IMR-90 (cell line): ENCODE measurements at regions not wholly inside any gene's neighbourhood (a gene's known extent, or its start where the extent isn't known, plus 50 kb on each side); places are given as distances from the start of the nearest gene placed in this dataset.

Source experiments
- ATAC-seq: fragments of 200-7000 bp; cut with Tn5 transposase; 2 replicates; pipeline ENCODE4 v1.9.1; 2020; ENCODE audit warnings: low read depth, mild to moderate bottlenecking, moderate library complexity
- BruUV-seq: library from RNA; stranded (reverse); fragments of 400-500 nt; replicated peaks from 2 replicates; lab custom pipeline; 2021; lab: Mats Ljungman, UMichigan
- CTCF ChIA-PET: fragments of 300-600 bp; formaldehyde crosslinking; extraction: SDS; loops from one replicate; lab custom pipeline; 2021; ENCODE audit warnings: antibody characterized with exemption; lab: Yijun Ruan, JAX
- POLR2A ChIA-PET: fragments of 300-600 bp; sonication (Branson Sonifier 250); formaldehyde crosslinking; loops from one replicate; lab custom pipeline; 2022; ENCODE audit warnings: antibody characterized with exemption; ENCODE audit not compliant: unreplicated experiment; lab: Charles Lee
- DNase-seq: peaks from one replicate; pipeline ENCODE4 v3.0.0; 2013
- H2AFZ ChIP-seq: replicated peaks from 2 replicates; pipeline ENCODE3; 2013; ENCODE audit warnings: low read length, mild to moderate bottlenecking; ENCODE audit not compliant: poor library complexity
- H2AK5ac ChIP-seq: 2 replicates; pipeline ENCODE4 v1.6.1; 2013; ENCODE audit warnings: low read depth, low read length, inconsistent platforms
- H2AK9ac ChIP-seq: replicated peaks from 2 replicates; pipeline ENCODE3; 2013; ENCODE audit warnings: mild to moderate bottlenecking, low read depth, low read length, moderate library complexity; ENCODE audit not compliant: poor library complexity
- H2BK120ac ChIP-seq: 2 replicates; pipeline ENCODE4 v1.6.1; 2013; ENCODE audit warnings: low read depth, low read length, inconsistent platforms
- H2BK15ac ChIP-seq: 3 replicates; pipeline ENCODE4 v1.6.1; 2013; ENCODE audit warnings: low read depth, low read length, inconsistent platforms
- H2BK20ac ChIP-seq: 2 replicates; pipeline ENCODE4 v1.6.1; 2013; ENCODE audit warnings: low read depth, mild to moderate bottlenecking, inconsistent platforms, low read length, moderate library complexity
- H2BK5ac ChIP-seq: 2 replicates; pipeline ENCODE4 v1.6.1; 2013; ENCODE audit warnings: mild to moderate bottlenecking, low read depth, low read length, inconsistent platforms; ENCODE audit not compliant: poor library complexity, severe bottlenecking
- H3K14ac ChIP-seq: replicated peaks from 2 replicates; pipeline ENCODE4 v1.6.1; 2013; ENCODE audit warnings: low read depth, low read length, inconsistent platforms
- H3K18ac ChIP-seq: 2 replicates; pipeline ENCODE4 v1.6.1; 2013; ENCODE audit warnings: low read depth, low read length, control low read depth
- H3K23ac ChIP-seq: 2 replicates; pipeline ENCODE4 v1.6.1; 2013; ENCODE audit warnings: low read depth, low read length, inconsistent platforms
- H3K27ac ChIP-seq: 2 replicates; pipeline ENCODE4 v1.5.1; 2013; ENCODE audit warnings: mild to moderate bottlenecking, control low read depth, low read length; ENCODE audit not compliant: insufficient read depth
- H3K27me3 ChIP-seq: 2 replicates; pipeline ENCODE4 v1.6.1; 2013; ENCODE audit warnings: low read length; ENCODE audit not compliant: control insufficient read depth, insufficient read depth
- H3K36me3 ChIP-seq: 2 replicates; pipeline ENCODE4 v1.6.1; 2013; ENCODE audit warnings: low read length, mixed read lengths; ENCODE audit not compliant: control insufficient read depth, insufficient read depth
- H3K4ac ChIP-seq: 2 replicates; pipeline ENCODE4 v1.6.1; 2013; ENCODE audit warnings: low read depth, low read length, inconsistent platforms
- H3K4me1 ChIP-seq: 2 replicates; pipeline ENCODE4 v1.6.1; 2013; ENCODE audit warnings: low read length, mixed read lengths; ENCODE audit not compliant: control insufficient read depth, insufficient read depth
- H3K4me2 ChIP-seq: 2 replicates; pipeline ENCODE4 v1.6.1; 2013; ENCODE audit warnings: low read depth, mild to moderate bottlenecking, control low read depth, low read length, moderate library complexity
- H3K4me3 ChIP-seq: 2 replicates; pipeline ENCODE4 v1.5.1; 2013; ENCODE audit warnings: low read depth, mild to moderate bottlenecking, control low read depth, low read length, moderate library complexity; ENCODE audit not compliant: insufficient read depth
- H3K56ac ChIP-seq: 2 replicates; pipeline ENCODE4 v1.6.1; 2013; ENCODE audit warnings: low read length, inconsistent platforms; ENCODE audit not compliant: insufficient read depth; ENCODE audit errors: extremely low read depth
- H3K79me1 ChIP-seq, 2 experiments: 2 replicates each; pipeline ENCODE4 v1.6.1; 2013; ENCODE audit warnings: low read length in 2 of 2, inconsistent platforms in 1 of 2, low read depth in 1 of 2
- H3K9ac ChIP-seq: 2 replicates; pipeline ENCODE4 v1.6.1; 2013; ENCODE audit warnings: low read depth, low read length, control low read depth
- H3K9me1 ChIP-seq: 2 replicates; pipeline ENCODE4 v1.6.1; 2013; ENCODE audit warnings: low read length, inconsistent platforms; ENCODE audit not compliant: insufficient read depth
- H3K9me3 ChIP-seq: 2 replicates; pipeline ENCODE4 v1.6.1; 2013; ENCODE audit warnings: low read length; ENCODE audit not compliant: control insufficient read depth, insufficient read depth
- H4K20me1 ChIP-seq: 2 replicates; pipeline ENCODE4 v1.6.1; 2013; ENCODE audit warnings: low read length, inconsistent platforms; ENCODE audit not compliant: insufficient read depth
- H4K5ac ChIP-seq: 2 replicates; pipeline ENCODE4 v1.6.1; 2013; ENCODE audit warnings: mild to moderate bottlenecking, low read depth, low read length, control low read depth
- H4K8ac ChIP-seq, 2 experiments: 2 replicates each; pipeline ENCODE4 v1.6.1; 2013; ENCODE audit warnings: low read depth in 2 of 2, low read length in 2 of 2, control low read depth in 1 of 2, inconsistent platforms in 1 of 2
- H4K91ac ChIP-seq: 2 replicates; pipeline ENCODE4 v1.6.1; 2013; ENCODE audit warnings: low read depth, low read length, inconsistent platforms; ENCODE audit not compliant: insufficient read depth
- BHLHE40 ChIP-seq: fragments of 150-350 bp; IDR thresholded peaks from 2 replicates; pipeline ENCODE4 v1.6.1; 2016; ENCODE audit warnings: mild to moderate bottlenecking, low read depth, low read length
- CEBPB ChIP-seq: IDR thresholded peaks from 2 replicates; pipeline ENCODE4 v1.6.1; 2012; ENCODE audit warnings: low read depth, low read length, improper control_type of control experiment
- CHD1 ChIP-seq: IDR thresholded peaks from 2 replicates; pipeline ENCODE4 v1.6.1; 2012; ENCODE audit warnings: low read depth, low read length, improper control_type of control experiment
- ELK1 ChIP-seq: fragments of 150-350 bp; IDR thresholded peaks from 2 replicates; pipeline ENCODE4 v1.6.1; 2016; ENCODE audit warnings: low read depth, mild to moderate bottlenecking, low read length, moderate library complexity, borderline replicate concordance
- FOS ChIP-seq: fragments of 150-350 bp; IDR thresholded peaks from 2 replicates; pipeline ENCODE4 v1.6.1; 2016; ENCODE audit warnings: low read depth, low read length
- MAFK ChIP-seq: IDR thresholded peaks from 2 replicates; pipeline ENCODE4 v1.6.1; 2012; ENCODE audit warnings: low read depth, low read length, improper control_type of control experiment
- MAZ ChIP-seq: IDR thresholded peaks from 2 replicates; pipeline ENCODE4 v1.6.1; 2012; ENCODE audit warnings: low read depth, mild to moderate bottlenecking, low read length, improper control_type of control experiment, moderate library complexity, borderline replicate concordance
- MXI1 ChIP-seq: IDR thresholded peaks from 2 replicates; pipeline ENCODE4 v1.6.1; 2012; ENCODE audit warnings: low read depth, mild to moderate bottlenecking, low read length, moderate library complexity, borderline replicate concordance
- NFE2L2 ChIP-seq: fragments of 150-350 bp; IDR thresholded peaks from 2 replicates; pipeline ENCODE4 v1.6.1; 2016; ENCODE audit warnings: low read depth, mild to moderate bottlenecking, low read length
- POLR2A ChIP-seq: IDR thresholded peaks from 2 replicates; pipeline ENCODE4 v1.6.1; 2012; ENCODE audit warnings: mild to moderate bottlenecking, low read depth, low read length
- RAD21 ChIP-seq: IDR thresholded peaks from 2 replicates; pipeline ENCODE4 v1.6.1; 2012; ENCODE audit warnings: low read length, improper control_type of control experiment
- RCOR1 ChIP-seq: IDR thresholded peaks from 2 replicates; pipeline ENCODE4 v1.6.1; 2012; ENCODE audit warnings: mild to moderate bottlenecking, low read length, improper control_type of control experiment; ENCODE audit not compliant: insufficient replicate concordance
- RFX5 ChIP-seq: IDR thresholded peaks from 2 replicates; pipeline ENCODE4 v1.8.0; 2012; ENCODE audit warnings: low read depth, mild to moderate bottlenecking, low read length, moderate library complexity
- SMC3 ChIP-seq: fragments of 150-350 bp; IDR thresholded peaks from 2 replicates; pipeline ENCODE4 v1.6.1; 2016; ENCODE audit warnings: low read depth, mild to moderate bottlenecking, antibody characterized with exemption, low read length, moderate library complexity
- USF2 ChIP-seq: fragments of 150-350 bp; IDR thresholded peaks from 2 replicates; pipeline ENCODE4 v1.6.1; 2017; ENCODE audit warnings: mild to moderate bottlenecking, antibody characterized with exemption, low read length, low read depth
- WGBS, 2 experiments: methylation state at CpG; one replicate each; pipeline versions ENCODE4 v1.1.5 to v1.1.7; 2013; ENCODE audit warnings: missing lambda C conversion rate in 2 of 2; ENCODE audit not compliant: insufficient read length in 1 of 2; ENCODE audit errors: extremely low coverage in 2 of 2; 5-methylcytosine and 5-hydroxymethylcytosine counted together
- dilution Hi-C: fragments of 300-500 bp; cut with HindIII; formaldehyde crosslinking; loops from one replicate; pipeline ENCODE4 v1.14.3; 2018; ENCODE audit warnings: low sequenced_read_pairs; ENCODE audit not compliant: unreplicated experiment
- in situ Hi-C: fragments of 300-500 bp; cut with MboI; formaldehyde crosslinking; loops from 3 replicates; pipeline ENCODE4 v1.14.3; 2019; ENCODE audit warnings: low sequenced_read_pairs, inconsistent platforms, mixed read lengths
- intact Hi-C: fragments of 100-400 bp; cut with micrococcal nuclease; formaldehyde crosslinking; loops from 2 replicates; pipeline ENCODE4 v1.10.0; 2022
- TF ChIP-seq, protein P1 (sequence below): conservative IDR thresholded peaks from 2 replicates; pipeline ENCODE4 v1.5.1; 2012; ENCODE audit warnings: mild to moderate bottlenecking, low read depth, low read length, improper control_type of control experiment

- no peak overlapping the region for H2BK120ac ChIP-seq
- H4K20me1 ChIP-seq = no peaks in the 10 kb centered on the region
- H3K56ac ChIP-seq = no peak overlapping the region
- no peaks in the 10 kb centered on the region for H3K4me1 ChIP-seq
- H3K4ac ChIP-seq = no peak overlapping the region
- H4K8ac ChIP-seq = no peak overlapping the region
- H3K36me3 ChIP-seq = no peaks in the 10 kb centered on the region
- no peak overlapping the region for H2AK5ac ChIP-seq
- ATAC-seq (no peak), DNase-seq (no peak)
- in situ Hi-C loops (no loop called here), intact Hi-C loops (no loop called here), dilution Hi-C loops (no loop called here)
- H4K91ac ChIP-seq = no peak overlapping the region
- no peak overlapping the region for H4K5ac ChIP-seq
- no peak overlapping the region for H3K4me2 ChIP-seq
- H3K27ac ChIP-seq = no peak overlapping the region
- no peak overlapping the region for H2AFZ ChIP-seq
- no peak overlapping the region for H3K4me3 ChIP-seq
- no peaks in the 10 kb centered on the region for H3K79me1 ChIP-seq
- no TSS peak for BruUV-seq
- 38% methylated on average over 1 of the region's 1 CpG; no CpG with 5 or more reads in 1 of the 2 experiments for WGBS, 2 experiments
- no peak overlapping the region for H2BK15ac ChIP-seq
- CTCF ChIA-PET = no interaction called here
- no peak overlapping the region for H3K9ac ChIP-seq
- H3K23ac ChIP-seq = no peak overlapping the region
- no peaks in the 10 kb centered on the region for H3K9me1 ChIP-seq
- no peak overlapping the region for H2BK20ac ChIP-seq
- no peak overlapping the region for H3K18ac ChIP-seq
- no peak overlapping the region for H2BK5ac ChIP-seq
- no peak overlapping the region for H2AK9ac ChIP-seq
- H3K27me3 ChIP-seq = no peaks in the 10 kb centered on the region
- no peak overlapping the region for H3K14ac ChIP-seq
- H3K9me3 ChIP-seq = peaks cover 8% of the 10 kb centered on the region
- POLR2A ChIA-PET = no interaction called here
- no peak for TF ChIP-seq POLR2A
- no peak for TF ChIP-seq RFX5
- no peak for TF ChIP-seq SMC3
- TF ChIP-seq BHLHE40 = no peak
- TF ChIP-seq RCOR1 = no peak
- no peak for TF ChIP-seq CHD1
- TF ChIP-seq ELK1 = no peak
- no peak for TF ChIP-seq RAD21
- TF ChIP-seq FOS = no peak
- TF ChIP-seq MXI1 = no peak
- TF ChIP-seq USF2 = no peak
- TF ChIP-seq, protein P1, sequence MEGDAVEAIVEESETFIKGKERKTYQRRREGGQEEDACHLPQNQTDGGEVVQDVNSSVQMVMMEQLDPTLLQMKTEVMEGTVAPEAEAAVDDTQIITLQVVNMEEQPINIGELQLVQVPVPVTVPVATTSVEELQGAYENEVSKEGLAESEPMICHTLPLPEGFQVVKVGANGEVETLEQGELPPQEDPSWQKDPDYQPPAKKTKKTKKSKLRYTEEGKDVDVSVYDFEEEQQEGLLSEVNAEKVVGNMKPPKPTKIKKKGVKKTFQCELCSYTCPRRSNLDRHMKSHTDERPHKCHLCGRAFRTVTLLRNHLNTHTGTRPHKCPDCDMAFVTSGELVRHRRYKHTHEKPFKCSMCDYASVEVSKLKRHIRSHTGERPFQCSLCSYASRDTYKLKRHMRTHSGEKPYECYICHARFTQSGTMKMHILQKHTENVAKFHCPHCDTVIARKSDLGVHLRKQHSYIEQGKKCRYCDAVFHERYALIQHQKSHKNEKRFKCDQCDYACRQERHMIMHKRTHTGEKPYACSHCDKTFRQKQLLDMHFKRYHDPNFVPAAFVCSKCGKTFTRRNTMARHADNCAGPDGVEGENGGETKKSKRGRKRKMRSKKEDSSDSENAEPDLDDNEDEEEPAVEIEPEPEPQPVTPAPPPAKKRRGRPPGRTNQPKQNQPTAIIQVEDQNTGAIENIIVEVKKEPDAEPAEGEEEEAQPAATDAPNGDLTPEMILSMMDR = no peak
- no peak for TF ChIP-seq MAFK
- no peak for TF ChIP-seq MAZ
- no peak for TF ChIP-seq NFE2L2
- no peak for TF ChIP-seq CEBPB
Observed at GRCh38 chr4:154126276-154126675, 337.4 kb upstream of the SFRP2 start.
